H9 (cell line): ENCODE measurements at regions not wholly inside any gene's neighbourhood (a gene's known extent, or its start where the extent isn't known, plus 50 kb on each side); places are given as distances from the start of the nearest gene placed in this dataset.

Source experiments
- DNase-seq: peaks from one replicate; pipeline ENCODE4 v3.0.0-alpha.2; 2017
- H2AFZ ChIP-seq: one replicate; pipeline ENCODE4 v1.6.1; 2013; ENCODE audit warnings: mild to moderate bottlenecking, low read length, control low read depth, moderate library complexity
- H2AK5ac ChIP-seq: 2 replicates; pipeline ENCODE4 v1.6.1; 2013; ENCODE audit warnings: low read length, control low read depth, mixed read lengths; ENCODE audit not compliant: insufficient read length
- H2BK120ac ChIP-seq: one replicate; pipeline ENCODE4 v1.6.1; 2013; ENCODE audit warnings: low read depth, mild to moderate bottlenecking, low read length, control low read depth, inconsistent platforms; ENCODE audit not compliant: poor library complexity, severe bottlenecking
- H2BK12ac ChIP-seq: 2 replicates; pipeline ENCODE4 v1.6.1; 2013; ENCODE audit warnings: low read length, control low read depth, mixed read lengths, low read depth; ENCODE audit not compliant: insufficient read length
- H2BK15ac ChIP-seq: 2 replicates; pipeline ENCODE4 v1.6.1; 2013; ENCODE audit warnings: low read depth, low read length, control low read depth
- H2BK20ac ChIP-seq: one replicate; pipeline ENCODE4 v1.6.1; 2013; ENCODE audit warnings: low read depth, mild to moderate bottlenecking, low read length, control low read depth, inconsistent platforms; ENCODE audit not compliant: poor library complexity, severe bottlenecking
- H2BK5ac ChIP-seq: 2 replicates; pipeline ENCODE4 v1.6.1; 2013; ENCODE audit warnings: low read length, control low read depth, mixed read lengths; ENCODE audit not compliant: insufficient read length
- H3K14ac ChIP-seq: 2 replicates; pipeline ENCODE4 v1.6.1; 2013; ENCODE audit warnings: low read length, control low read depth; ENCODE audit not compliant: insufficient read depth
- H3K18ac ChIP-seq: 2 replicates; pipeline ENCODE4 v1.6.1; 2013; ENCODE audit warnings: low read depth, mild to moderate bottlenecking, mixed read lengths, low read length, control low read depth; ENCODE audit not compliant: insufficient read length
- H3K23ac ChIP-seq: 2 replicates; pipeline ENCODE4 v1.6.1; 2013; ENCODE audit warnings: low read length, control low read depth, mixed read lengths, low read depth; ENCODE audit not compliant: insufficient read length
- H3K23me2 ChIP-seq: 2 replicates; pipeline ENCODE4 v1.6.1; 2013; ENCODE audit warnings: low read depth, mild to moderate bottlenecking, mixed read lengths, low read length, control low read depth; ENCODE audit not compliant: insufficient read length, poor library complexity, severe bottlenecking
- H3K27ac ChIP-seq: 2 replicates; pipeline ENCODE4 v1.5.1; 2013; ENCODE audit warnings: low read length, control low read depth, mixed read lengths, low read depth; ENCODE audit not compliant: insufficient read length
- H3K27me3 ChIP-seq: 2 replicates; pipeline ENCODE4 v1.6.1; 2013; ENCODE audit warnings: low read length, control low read depth, inconsistent platforms; ENCODE audit not compliant: insufficient read depth
- H3K4ac ChIP-seq: 2 replicates; pipeline ENCODE4 v1.6.1; 2013; ENCODE audit warnings: low read depth, mild to moderate bottlenecking, control low read depth, inconsistent platforms, low read length, moderate library complexity
- H3K4me1 ChIP-seq: 2 replicates; pipeline ENCODE4 v1.6.1; 2013; ENCODE audit warnings: low read length, control low read depth, inconsistent platforms; ENCODE audit not compliant: insufficient read depth
- H3K4me2 ChIP-seq: 2 replicates; pipeline ENCODE4 v1.6.1; 2013; ENCODE audit warnings: low read length, control low read depth, mixed read lengths; ENCODE audit not compliant: insufficient read length, insufficient read depth
- H3K56ac ChIP-seq: 2 replicates; pipeline ENCODE4 v1.6.1; 2013; ENCODE audit warnings: low read depth, mild to moderate bottlenecking, mixed read lengths, low read length, control low read depth; ENCODE audit not compliant: insufficient read length
- H3K79me1 ChIP-seq: 2 replicates; pipeline ENCODE4 v1.6.1; 2013; ENCODE audit warnings: low read depth, mild to moderate bottlenecking, moderate library complexity, low read length, control low read depth, inconsistent platforms; ENCODE audit not compliant: insufficient read depth, poor library complexity, severe bottlenecking
- H3K79me2 ChIP-seq: 2 replicates; pipeline ENCODE4 v1.6.1; 2013; ENCODE audit warnings: low read length, control low read depth, inconsistent platforms; ENCODE audit not compliant: insufficient read depth
- H3K9ac ChIP-seq: 2 replicates; pipeline ENCODE4 v1.6.1; 2013; ENCODE audit warnings: low read length, control low read depth, mixed read lengths; ENCODE audit not compliant: insufficient read length; ENCODE audit errors: extremely low read depth
- H3K9me3 ChIP-seq: one replicate; pipeline ENCODE4 v1.6.1; 2013; ENCODE audit warnings: low read depth, low read length, inconsistent platforms; ENCODE audit not compliant: control insufficient read depth
- H3T11ph ChIP-seq: one replicate; pipeline ENCODE4 v1.6.1; 2013; ENCODE audit warnings: mild to moderate bottlenecking, low read length, control low read depth, inconsistent platforms
- H4K20me1 ChIP-seq: one replicate; pipeline ENCODE4 v1.6.1; 2013; ENCODE audit not compliant: control insufficient read depth, insufficient read length, insufficient read depth
- H4K5ac ChIP-seq: 2 replicates; pipeline ENCODE4 v1.6.1; 2013; ENCODE audit warnings: low read depth, mild to moderate bottlenecking, mixed read lengths, low read length, control low read depth; ENCODE audit not compliant: insufficient read length
- H4K8ac ChIP-seq: replicated peaks from 2 replicates; pipeline ENCODE4 v1.6.1; 2013; ENCODE audit warnings: low read length, control low read depth, mixed read lengths, low read depth; ENCODE audit not compliant: insufficient read length
- H4K91ac ChIP-seq: 2 replicates; pipeline ENCODE4 v1.6.1; 2013; ENCODE audit warnings: low read depth, mild to moderate bottlenecking, moderate library complexity, mixed read lengths, low read length, control low read depth; ENCODE audit not compliant: insufficient read length
- H3K27ac Mint-ChIP-seq, 3 experiments: 2 replicates in 2 of 3; 3 replicates in 1 of 3; pipeline ENCODE4 v1.8.0; 2020 to 2021; ENCODE audit warnings: mixed read lengths in 3 of 3, mild to moderate bottlenecking in 1 of 3, moderate library complexity in 1 of 3
- H3K27me3 Mint-ChIP-seq: 2 replicates; pipeline ENCODE4 v1.8.0; 2021; ENCODE audit warnings: low read depth, mild to moderate bottlenecking, moderate library complexity, mixed read lengths
- H3K36me3 Mint-ChIP-seq, 3 experiments: 2 replicates in 2 of 3; 3 replicates in 1 of 3; pipeline ENCODE4 v1.8.0; 2020 to 2021; ENCODE audit warnings: low read depth in 3 of 3, mixed read lengths in 3 of 3; ENCODE audit not compliant: insufficient read depth in 1 of 3
- H3K4me1 Mint-ChIP-seq, 2 experiments: 2 replicates each; pipeline ENCODE4 v1.8.0; 2020; ENCODE audit warnings: mixed read lengths in 2 of 2
- H3K4me3 Mint-ChIP-seq, 2 experiments: 2 replicates in 1 of 2; 3 replicates in 1 of 2; pipeline ENCODE4 v1.8.0; 2020 to 2021; ENCODE audit warnings: mild to moderate bottlenecking in 2 of 2, mixed read lengths in 2 of 2, moderate library complexity in 1 of 2
- H3K9me3 Mint-ChIP-seq, 2 experiments: 2 replicates in 1 of 2; 3 replicates in 1 of 2; pipeline ENCODE4 v1.8.0; 2020; ENCODE audit warnings: mild to moderate bottlenecking in 2 of 2, mixed read lengths in 2 of 2, moderate library complexity in 1 of 2
- WGBS: extraction: QIAGEN DNeasy Blood & Tissue Kit; methylation state at CpG from one replicate; pipeline ENCODE4 v1.1.7; 2013; ENCODE audit warnings: missing lambda C conversion rate, low lambda C conversion rate, mixed read lengths; ENCODE audit not compliant: insufficient read length; ENCODE audit errors: extremely low coverage; 5-methylcytosine and 5-hydroxymethylcytosine counted together
- TF ChIP-seq, protein P1 (sequence below): fragments of 200-600 bp; sonication (generic); conservative IDR thresholded peaks from 3 replicates; pipeline ENCODE4 v1.8.0; 2021; ENCODE audit warnings: antibody characterized with exemption, mild to moderate bottlenecking

DNA sequence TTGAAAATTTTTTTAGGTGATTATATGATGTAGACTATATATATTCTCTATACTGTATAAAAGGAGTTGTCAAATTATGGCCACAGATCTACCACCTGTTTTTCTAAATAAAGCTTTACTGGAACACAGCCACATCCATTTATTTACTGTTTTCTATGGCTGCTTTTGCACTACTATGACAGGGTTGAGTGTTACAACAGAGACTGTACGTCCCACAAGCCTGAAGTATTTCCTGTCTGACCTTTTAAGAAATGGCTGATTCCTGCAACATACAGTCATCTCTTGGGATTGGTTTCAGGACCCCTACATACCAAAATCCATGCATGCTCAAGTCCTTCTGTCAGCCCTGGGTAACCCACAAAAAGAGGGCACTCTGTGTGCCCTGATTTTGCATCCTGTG is 508.3 kb downstream of the TSN start:
- Histone ChIP-seq H2AFZ (no peak overlapping the region), H3K56ac (no peak overlapping the region), H3K9ac (no peak overlapping the region), H4K91ac (no peak overlapping the region), H2BK20ac (no peak overlapping the region), H3K4me1 (no peaks in the 10 kb centered on the region), H3K4me2 (no peak overlapping the region), H4K20me1 (no peaks in the 10 kb centered on the region), H2BK15ac (no peak overlapping the region), H3K14ac (no peak overlapping the region), H4K8ac (no peak overlapping the region), H3K79me2 (no peaks in the 10 kb centered on the region), H2BK120ac (no peak overlapping the region), H3K18ac (no peak overlapping the region), H3K79me1 (no peaks in the 10 kb centered on the region), H4K5ac (no peak overlapping the region), H2BK12ac (no peak overlapping the region), H2AK5ac (no peak overlapping the region), H3K9me3 (no peaks in the 10 kb centered on the region), H3T11ph (no peak overlapping the region), H2BK5ac (no peak overlapping the region), H3K23me2 (no peaks in the 10 kb centered on the region), H3K23ac (no peak overlapping the region), H3K4ac (no peak overlapping the region), H3K27ac (no peak overlapping the region), H3K27me3 (no peaks in the 10 kb centered on the region)
- TF ChIP-seq, protein P1, sequence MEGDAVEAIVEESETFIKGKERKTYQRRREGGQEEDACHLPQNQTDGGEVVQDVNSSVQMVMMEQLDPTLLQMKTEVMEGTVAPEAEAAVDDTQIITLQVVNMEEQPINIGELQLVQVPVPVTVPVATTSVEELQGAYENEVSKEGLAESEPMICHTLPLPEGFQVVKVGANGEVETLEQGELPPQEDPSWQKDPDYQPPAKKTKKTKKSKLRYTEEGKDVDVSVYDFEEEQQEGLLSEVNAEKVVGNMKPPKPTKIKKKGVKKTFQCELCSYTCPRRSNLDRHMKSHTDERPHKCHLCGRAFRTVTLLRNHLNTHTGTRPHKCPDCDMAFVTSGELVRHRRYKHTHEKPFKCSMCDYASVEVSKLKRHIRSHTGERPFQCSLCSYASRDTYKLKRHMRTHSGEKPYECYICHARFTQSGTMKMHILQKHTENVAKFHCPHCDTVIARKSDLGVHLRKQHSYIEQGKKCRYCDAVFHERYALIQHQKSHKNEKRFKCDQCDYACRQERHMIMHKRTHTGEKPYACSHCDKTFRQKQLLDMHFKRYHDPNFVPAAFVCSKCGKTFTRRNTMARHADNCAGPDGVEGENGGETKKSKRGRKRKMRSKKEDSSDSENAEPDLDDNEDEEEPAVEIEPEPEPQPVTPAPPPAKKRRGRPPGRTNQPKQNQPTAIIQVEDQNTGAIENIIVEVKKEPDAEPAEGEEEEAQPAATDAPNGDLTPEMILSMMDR = no peak
- no peaks in the 10 kb centered on the region; a peak in 2 of 5 replicates for H3K9me3 Mint-ChIP-seq
- H3K27me3 Mint-ChIP-seq = no peaks in the 10 kb centered on the region
- H3K4me3 Mint-ChIP-seq = no peak overlapping the region
- H3K4me1 Mint-ChIP-seq = no peaks in the 10 kb centered on the region
- DNase-seq = no peak
- no peaks in the 10 kb centered on the region for H3K36me3 Mint-ChIP-seq
- H3K27ac Mint-ChIP-seq = no peak overlapping the region
- no CpG with 5 or more reads among the region's 1 CpG for WGBS
